PC-3 (cell line): ENCODE measurements at regions not wholly inside any gene's neighbourhood (a gene's known extent, or its start where the extent isn't known, plus 50 kb on each side); places are given as distances from the start of the nearest gene placed in this dataset.

Experiments
- EZH2 ChIP-seq: fragments of 300-600 bp; sonication (generic); IDR thresholded peaks from one replicate; pipeline ENCODE4 v1.6.1; 2017; ENCODE audit warnings: antibody characterized with exemption, mild to moderate bottlenecking, low read length; ENCODE audit not compliant: unreplicated experiment
- TF ChIP-seq, protein P1 (sequence below): fragments of 300-600 bp; sonication (generic); conservative IDR thresholded peaks from 2 replicates; pipeline ENCODE4 v1.5.1; 2017; ENCODE audit warnings: antibody characterized with exemption, low read depth, mild to moderate bottlenecking, low read length

DNA sequence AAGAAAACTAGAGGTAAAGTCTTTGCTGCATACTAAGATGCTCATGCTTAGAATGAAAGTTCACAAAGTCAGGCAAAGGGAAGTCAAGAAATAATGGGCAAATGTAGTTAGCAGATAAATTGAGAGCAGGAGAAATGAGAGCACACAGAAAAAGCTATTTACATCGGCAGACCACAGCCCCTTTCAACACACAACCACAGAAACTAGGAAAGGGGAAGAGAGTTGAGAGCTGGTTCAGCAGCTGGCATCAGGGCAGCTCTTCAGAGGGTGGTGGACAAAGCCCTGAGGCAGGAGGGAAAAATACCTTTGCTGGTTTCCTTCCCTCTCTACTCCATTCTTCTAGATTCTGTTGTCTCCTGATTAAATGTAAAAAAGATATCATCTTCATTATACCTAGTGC is 95.4 kb upstream of the ANO4 start:
- TF ChIP-seq, protein P1, sequence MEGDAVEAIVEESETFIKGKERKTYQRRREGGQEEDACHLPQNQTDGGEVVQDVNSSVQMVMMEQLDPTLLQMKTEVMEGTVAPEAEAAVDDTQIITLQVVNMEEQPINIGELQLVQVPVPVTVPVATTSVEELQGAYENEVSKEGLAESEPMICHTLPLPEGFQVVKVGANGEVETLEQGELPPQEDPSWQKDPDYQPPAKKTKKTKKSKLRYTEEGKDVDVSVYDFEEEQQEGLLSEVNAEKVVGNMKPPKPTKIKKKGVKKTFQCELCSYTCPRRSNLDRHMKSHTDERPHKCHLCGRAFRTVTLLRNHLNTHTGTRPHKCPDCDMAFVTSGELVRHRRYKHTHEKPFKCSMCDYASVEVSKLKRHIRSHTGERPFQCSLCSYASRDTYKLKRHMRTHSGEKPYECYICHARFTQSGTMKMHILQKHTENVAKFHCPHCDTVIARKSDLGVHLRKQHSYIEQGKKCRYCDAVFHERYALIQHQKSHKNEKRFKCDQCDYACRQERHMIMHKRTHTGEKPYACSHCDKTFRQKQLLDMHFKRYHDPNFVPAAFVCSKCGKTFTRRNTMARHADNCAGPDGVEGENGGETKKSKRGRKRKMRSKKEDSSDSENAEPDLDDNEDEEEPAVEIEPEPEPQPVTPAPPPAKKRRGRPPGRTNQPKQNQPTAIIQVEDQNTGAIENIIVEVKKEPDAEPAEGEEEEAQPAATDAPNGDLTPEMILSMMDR: no peak
- TF ChIP-seq EZH2: no peak
